GM12873 (cell line): ENCODE measurements at regions not wholly inside any gene's neighbourhood (a gene's known extent, or its start where the extent isn't known, plus 50 kb on each side); places are given as distances from the start of the nearest gene placed in this dataset.

ENCODE experiments used
- CTCF ChIP-seq: IDR thresholded peaks from 2 replicates; pipeline ENCODE4 v1.5.1; 2012; ENCODE audit warnings: low read depth, mild to moderate bottlenecking, moderate library complexity, low read length, control low read depth; ENCODE audit not compliant: insufficient read depth; ENCODE audit errors: missing control alignments

GRCh38 chr2:11026286-11026921, 114.7 kb downstream of the KCNF1 start:
- no peak for TF ChIP-seq CTCF

- TF ChIP-seq CTCF: no peak
Observed at GRCh38 chr2:11027195-11027594, 115.5 kb downstream of the KCNF1 start.

- peak; percentile 13 for TF ChIP-seq CTCF
Observed at GRCh38 chr2:11028407-11028916, 116.7 kb downstream of the KCNF1 start.

GRCh38 chr2:11029136-11029535, 117.4 kb downstream of the KCNF1 start:
- no peak for TF ChIP-seq CTCF

- no peak for TF ChIP-seq CTCF
Observed at GRCh38 chr2:11030036-11030435, 118.3 kb downstream of the KCNF1 start.

GRCh38 chr2:11030909-11031308, 119.2 kb downstream of the KCNF1 start:
- no peak for TF ChIP-seq CTCF

GRCh38 chr2:11031876-11032275, 120.1 kb downstream of the KCNF1 start:
- TF ChIP-seq CTCF: no peak
